ENCODE measurements at regions not wholly inside any gene's neighbourhood (a gene's known extent, or its start where the extent isn't known, plus 50 kb on each side); places are given as distances from the start of the nearest gene placed in this dataset.

- TF ChIP-seq POLR2A (IDR thresholded peaks at IDR 0.05) (no peak), CTCF (IDR thresholded peaks at IDR 0.05 in 8 of 11, conservative IDR thresholded peaks at IDR 0.05 in 3 of 11) (no peak)
Observed at GRCh38 chr18:41456831-41457230, 498.2 kb upstream of the PIK3C3 start.
